GM19468 (cell line): ENCODE measurements at regions not wholly inside any gene's neighbourhood (a gene's known extent, or its start where the extent isn't known, plus 50 kb on each side); places are given as distances from the start of the nearest gene placed in this dataset.

ENCODE experiments used
- ATAC-seq: cut with Tn5 transposase; IDR thresholded peaks from one replicate; pipeline ENCODE4 v1.9.1; 2021; ENCODE audit warnings: mild to moderate bottlenecking, moderate library complexity, moderate number of reproducible peaks; ENCODE audit not compliant: unreplicated experiment; ENCODE audit errors: extremely low read depth

GRCh38 chr2:234313558-234313957 is 183.3 kb downstream of the ARL4C start:
- ATAC-seq, result no peak

DNA sequence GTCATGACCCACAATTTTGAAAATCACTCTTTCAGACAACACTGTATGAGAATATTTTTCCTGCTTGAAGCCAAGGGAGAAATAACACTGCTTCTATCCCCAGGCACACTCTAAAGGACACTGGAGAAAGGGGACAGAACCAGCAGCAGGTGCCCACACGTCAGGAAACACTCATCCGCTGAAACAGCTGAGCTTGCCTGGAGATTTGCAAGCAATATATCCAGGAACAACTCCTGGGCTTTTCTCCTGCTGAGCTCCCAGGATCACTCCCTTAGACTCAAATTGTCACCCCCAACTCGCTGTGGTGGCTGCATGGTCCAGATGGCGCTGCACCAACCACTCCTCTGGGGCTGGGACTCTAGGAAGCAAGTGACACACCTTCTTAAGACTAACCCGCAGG is 186.7 kb downstream of the ARL4C start:
- no peak for ATAC-seq

- ATAC-seq, result no peak
These were observed 187.4 kb downstream of the ARL4C start for GRCh38 chr2:234309431-234309830.

DNA sequence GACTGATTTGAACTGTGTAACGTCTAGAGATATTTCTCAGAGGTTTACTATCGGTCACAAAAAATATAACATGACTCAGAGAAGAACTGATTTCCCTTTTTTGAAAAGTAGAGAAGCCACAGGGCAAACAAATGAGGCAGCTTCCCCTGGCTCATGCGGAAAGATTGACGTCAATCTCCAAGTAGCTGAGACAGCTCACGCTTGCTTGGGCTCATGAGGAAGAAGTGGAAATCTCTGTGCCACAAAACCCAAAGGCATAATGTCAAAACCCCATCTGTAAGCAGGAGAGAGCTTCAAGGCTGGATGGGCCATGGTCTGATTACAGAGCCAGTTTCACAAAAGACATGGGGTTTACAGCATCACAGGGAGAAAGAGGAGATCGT is 188.1 kb downstream of the ARL4C start:
- peak; percentile 90 for ATAC-seq

DNA sequence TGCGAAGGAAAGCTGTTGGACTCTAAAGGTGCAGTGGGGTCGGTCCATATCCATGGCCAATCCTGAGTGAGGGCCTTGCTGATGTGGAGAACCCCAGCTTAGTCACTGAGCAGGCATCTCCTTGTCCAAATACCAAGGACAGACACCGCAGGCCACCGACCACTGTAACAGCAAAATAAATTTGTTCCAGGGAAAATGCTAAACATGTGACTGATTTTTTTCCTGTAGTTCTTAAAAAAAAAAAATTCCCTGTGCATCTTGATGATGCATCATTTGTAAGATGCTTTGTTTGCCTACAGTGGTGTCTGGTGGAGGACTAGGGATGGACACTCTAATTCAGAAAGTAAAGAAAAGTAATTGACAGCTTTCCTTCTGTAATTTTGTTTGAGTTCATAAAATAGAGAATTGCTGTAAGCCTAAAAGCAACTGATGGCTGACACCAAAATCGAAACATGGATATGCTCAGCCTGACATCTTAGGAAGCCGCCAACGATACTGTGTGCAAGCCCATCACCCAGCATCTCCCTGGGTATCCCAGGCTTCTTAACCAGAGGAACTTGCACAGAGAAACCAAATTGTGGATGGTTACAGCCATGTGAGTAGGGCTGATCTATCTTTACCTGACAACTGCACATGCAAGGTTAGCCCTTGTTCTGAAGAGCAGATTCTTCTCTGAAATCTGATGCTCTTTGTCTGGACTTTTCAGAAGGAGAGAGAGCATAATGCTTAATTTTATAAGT is 188.6 kb downstream of the ARL4C start:
- no peak for ATAC-seq

GRCh38 chr2:234307322-234307961 is 189.4 kb downstream of the ARL4C start:
- ATAC-seq, result no peak

- no peak for ATAC-seq
These were observed 190.3 kb downstream of the ARL4C start for GRCh38 chr2:234306426-234307173.

DNA sequence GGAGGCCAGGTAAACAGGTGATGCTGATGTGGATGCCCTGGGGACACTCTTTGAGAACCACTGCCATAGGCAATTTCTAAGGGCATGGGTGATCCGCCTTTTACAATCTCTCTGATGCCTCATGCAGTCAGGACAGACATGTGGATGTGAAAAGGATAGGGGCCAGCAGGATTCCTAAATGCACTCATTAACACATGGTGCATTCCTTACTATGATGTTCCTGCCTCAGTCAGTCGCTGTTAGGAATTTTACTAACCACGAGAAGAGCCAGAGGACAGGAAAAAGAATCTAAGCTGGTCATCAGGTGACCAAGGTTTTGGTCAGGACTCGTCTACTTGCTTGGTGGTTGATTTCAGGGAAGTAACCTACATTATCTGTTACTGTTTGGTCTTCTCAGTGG is 191.0 kb downstream of the ARL4C start:
- ATAC-seq, result no peak

- no peak for ATAC-seq
These were observed 191.9 kb downstream of the ARL4C start for GRCh38 chr2:234304950-234305349.

- no peak for ATAC-seq
These were observed 194.3 kb downstream of the ARL4C start for GRCh38 chr2:234302664-234302991.

DNA sequence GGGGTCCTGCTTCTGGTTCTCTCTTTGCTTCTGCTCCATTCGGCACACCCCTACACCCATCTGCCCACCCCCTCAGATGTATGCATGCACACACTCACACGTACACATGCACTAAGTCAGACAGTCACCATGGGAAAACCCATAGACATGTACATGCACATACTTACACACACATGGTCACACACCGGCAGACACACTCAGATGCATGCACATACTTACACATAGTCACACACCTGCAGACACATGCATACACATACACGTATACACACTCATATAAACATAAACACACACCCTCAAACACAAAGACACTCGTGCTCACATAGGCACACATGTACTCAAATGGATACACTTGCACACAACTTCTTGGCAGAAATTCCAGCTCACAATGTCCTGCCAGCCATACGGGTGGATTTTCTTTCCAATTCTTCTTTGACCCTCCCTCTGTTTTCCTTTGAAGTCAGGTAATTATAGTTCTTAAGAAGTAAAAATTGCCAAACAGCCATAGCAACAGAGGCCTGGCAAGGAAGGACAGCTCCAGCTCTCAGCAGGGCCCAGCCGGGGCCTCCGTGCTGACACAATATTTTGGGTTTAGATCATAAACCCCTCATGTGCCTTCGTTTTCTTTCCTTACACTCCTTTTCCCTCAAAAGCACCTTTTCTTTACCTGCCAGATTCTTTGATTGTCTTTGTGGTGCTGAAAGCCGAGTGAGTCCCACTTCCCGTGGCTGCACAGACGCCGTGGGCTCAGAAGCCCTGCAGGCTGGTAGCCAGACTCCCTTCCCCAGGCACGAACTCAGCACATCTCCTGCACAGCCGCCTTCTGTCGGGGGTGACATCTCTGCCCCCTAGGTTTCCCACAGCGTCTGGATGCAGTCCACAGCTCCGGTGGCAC is 195.7 kb downstream of the ARL4C start:
- no peak for ATAC-seq

DNA sequence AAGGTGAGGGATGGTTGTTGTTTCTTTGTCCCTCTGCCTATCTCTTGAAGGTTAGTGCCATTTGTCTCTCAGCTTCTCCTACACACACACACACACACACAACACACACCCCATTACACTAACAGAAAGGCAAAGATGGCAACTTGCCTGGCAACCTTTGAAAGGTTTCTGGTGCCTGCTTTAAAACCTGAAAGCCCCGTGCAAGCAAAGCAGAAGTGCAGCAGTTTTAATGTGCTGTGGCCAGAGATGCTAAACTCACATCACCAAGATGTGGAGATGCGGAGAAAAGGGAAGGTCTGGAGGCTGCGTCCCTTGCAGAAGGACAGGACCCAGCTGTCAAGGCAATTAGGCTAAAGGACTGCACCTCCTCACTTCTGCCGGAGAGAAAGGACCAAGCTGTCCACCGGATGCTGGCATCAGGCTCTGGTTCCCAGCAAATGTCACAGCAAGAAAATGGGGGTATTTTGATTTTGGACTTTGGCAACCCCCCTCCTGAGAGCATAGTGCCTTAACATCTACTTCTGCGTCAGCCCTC is 196.4 kb downstream of the ARL4C start:
- no peak for ATAC-seq

DNA sequence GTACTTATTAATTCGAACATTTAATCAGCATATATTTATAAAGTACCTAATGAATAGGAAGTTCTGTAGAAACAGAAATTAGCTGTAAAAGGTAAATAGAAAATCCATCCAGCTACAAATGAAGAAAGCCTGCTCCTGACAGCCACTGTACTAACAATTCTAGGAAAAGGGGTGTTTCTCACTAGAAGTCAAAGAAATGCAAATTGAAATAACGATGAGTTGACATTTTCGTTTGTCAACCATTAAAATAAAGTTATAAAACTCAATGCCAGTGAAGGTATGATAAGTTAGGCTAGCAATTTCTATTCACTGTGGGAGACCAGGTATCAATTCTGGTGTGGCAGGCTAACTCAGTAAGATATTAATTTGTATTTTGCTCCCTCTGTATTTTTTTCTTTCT is 198.0 kb downstream of the ARL4C start:
- ATAC-seq, result no peak

DNA sequence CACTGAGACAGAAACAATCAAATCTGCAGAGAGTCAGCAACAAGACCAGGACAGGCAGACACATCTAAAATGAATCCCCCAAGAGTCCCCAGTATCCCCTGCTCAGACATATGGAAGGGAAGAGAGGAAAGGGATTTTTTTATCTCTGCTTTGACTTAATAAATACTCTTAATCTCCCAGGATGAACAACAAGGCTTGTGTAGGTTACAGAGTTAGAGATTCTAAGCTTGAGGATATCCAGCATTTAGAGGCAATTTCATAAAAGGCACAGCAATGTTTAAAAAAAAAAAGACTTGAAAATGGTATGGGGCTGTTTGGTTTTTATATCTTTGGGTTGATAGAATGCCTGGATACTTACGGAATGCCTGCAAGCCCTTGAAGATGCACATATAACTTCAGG is 199.9 kb downstream of the ARL4C start:
- ATAC-seq, result no peak

- no peak for ATAC-seq
These were observed 202.9 kb downstream of the ARL4C start for GRCh38 chr2:234293973-234294372.

DNA sequence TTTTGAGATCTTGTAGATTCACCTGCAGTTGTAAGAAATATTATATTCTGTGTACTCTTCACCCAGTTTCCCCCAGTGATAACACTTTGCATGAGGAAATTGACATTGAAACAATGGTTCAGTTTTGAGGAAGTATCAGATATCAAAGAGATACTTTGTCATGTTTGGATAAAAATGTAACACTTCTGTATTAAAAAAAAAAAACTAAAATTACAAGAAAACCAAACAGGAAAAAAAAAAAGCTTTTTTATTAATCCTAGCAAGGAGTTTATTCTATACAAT is 204.0 kb downstream of the ARL4C start:
- no peak for ATAC-seq

DNA sequence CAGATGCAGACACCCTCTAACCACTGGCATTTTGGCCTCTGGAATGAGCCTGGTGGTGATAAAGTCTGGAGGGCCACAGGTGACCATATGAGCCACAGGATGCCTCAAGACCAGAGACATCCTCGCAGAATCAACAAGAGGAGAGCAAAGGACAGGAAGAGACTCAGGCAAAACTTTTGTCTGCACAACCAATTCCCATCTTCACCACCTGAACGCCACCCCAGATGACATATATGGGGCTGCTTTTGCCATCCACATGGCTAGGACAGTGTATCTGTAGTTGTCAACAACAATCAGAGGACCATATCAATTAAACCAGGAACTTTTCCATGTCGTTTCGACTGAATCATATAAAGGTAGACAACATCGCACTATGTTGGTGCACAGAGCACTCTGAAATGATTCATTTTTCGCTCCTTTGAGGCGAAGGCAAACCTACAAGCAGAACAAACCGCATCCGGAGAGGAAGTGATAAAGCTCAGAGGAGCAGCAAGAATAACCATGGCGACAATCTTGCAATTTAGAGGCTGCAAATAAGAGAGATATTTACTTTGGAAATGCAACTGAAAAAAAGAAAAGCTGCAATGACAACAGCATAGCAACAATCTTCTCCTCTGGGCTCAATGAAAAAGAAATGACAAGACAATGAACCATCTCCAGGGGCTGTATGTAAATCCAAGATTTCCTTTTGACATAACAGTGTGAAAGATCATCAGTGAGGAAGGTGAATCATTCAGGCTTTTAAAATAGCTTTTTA is 204.5 kb downstream of the ARL4C start:
- ATAC-seq, result no peak

GRCh38 chr2:234291765-234292204 is 205.1 kb downstream of the ARL4C start:
- ATAC-seq, result no peak

- ATAC-seq, result peak; percentile 71
These were observed 206.2 kb downstream of the ARL4C start for GRCh38 chr2:234290671-234291070.
